IMR-90 (cell line): ENCODE measurements at regions not wholly inside any gene's neighbourhood (a gene's known extent, or its start where the extent isn't known, plus 50 kb on each side); places are given as distances from the start of the nearest gene placed in this dataset.

Experiments used
- ATAC-seq: fragments of 200-7000 bp; cut with Tn5 transposase; 2 replicates; pipeline ENCODE4 v1.9.1; 2020; ENCODE audit warnings: low read depth, mild to moderate bottlenecking, moderate library complexity
- BruUV-seq: library from RNA; stranded (reverse); fragments of 400-500 nt; replicated peaks from 2 replicates; lab custom pipeline; 2021; lab: Mats Ljungman, UMichigan
- CTCF ChIA-PET: fragments of 300-600 bp; formaldehyde crosslinking; extraction: SDS; loops from one replicate; lab custom pipeline; 2021; ENCODE audit warnings: antibody characterized with exemption; lab: Yijun Ruan, JAX
- POLR2A ChIA-PET: fragments of 300-600 bp; sonication (Branson Sonifier 250); formaldehyde crosslinking; loops from one replicate; lab custom pipeline; 2022; ENCODE audit warnings: antibody characterized with exemption; ENCODE audit not compliant: unreplicated experiment; lab: Charles Lee
- DNase-seq: peaks from one replicate; pipeline ENCODE4 v3.0.0; 2013
- H2AFZ ChIP-seq: replicated peaks from 2 replicates; pipeline ENCODE3; 2013; ENCODE audit warnings: low read length, mild to moderate bottlenecking; ENCODE audit not compliant: poor library complexity
- H2AK5ac ChIP-seq: 2 replicates; pipeline ENCODE4 v1.6.1; 2013; ENCODE audit warnings: low read depth, low read length, inconsistent platforms
- H2AK9ac ChIP-seq: replicated peaks from 2 replicates; pipeline ENCODE3; 2013; ENCODE audit warnings: mild to moderate bottlenecking, low read depth, low read length, moderate library complexity; ENCODE audit not compliant: poor library complexity
- H2BK120ac ChIP-seq: 2 replicates; pipeline ENCODE4 v1.6.1; 2013; ENCODE audit warnings: low read depth, low read length, inconsistent platforms
- H2BK15ac ChIP-seq: 3 replicates; pipeline ENCODE4 v1.6.1; 2013; ENCODE audit warnings: low read depth, low read length, inconsistent platforms
- H2BK20ac ChIP-seq: 2 replicates; pipeline ENCODE4 v1.6.1; 2013; ENCODE audit warnings: low read depth, mild to moderate bottlenecking, inconsistent platforms, low read length, moderate library complexity
- H2BK5ac ChIP-seq: 2 replicates; pipeline ENCODE4 v1.6.1; 2013; ENCODE audit warnings: mild to moderate bottlenecking, low read depth, low read length, inconsistent platforms; ENCODE audit not compliant: poor library complexity, severe bottlenecking
- H3K14ac ChIP-seq: replicated peaks from 2 replicates; pipeline ENCODE4 v1.6.1; 2013; ENCODE audit warnings: low read depth, low read length, inconsistent platforms
- H3K18ac ChIP-seq: 2 replicates; pipeline ENCODE4 v1.6.1; 2013; ENCODE audit warnings: low read depth, low read length, control low read depth
- H3K23ac ChIP-seq: 2 replicates; pipeline ENCODE4 v1.6.1; 2013; ENCODE audit warnings: low read depth, low read length, inconsistent platforms
- H3K27ac ChIP-seq: 2 replicates; pipeline ENCODE4 v1.5.1; 2013; ENCODE audit warnings: mild to moderate bottlenecking, control low read depth, low read length; ENCODE audit not compliant: insufficient read depth
- H3K27me3 ChIP-seq: 2 replicates; pipeline ENCODE4 v1.6.1; 2013; ENCODE audit warnings: low read length; ENCODE audit not compliant: control insufficient read depth, insufficient read depth
- H3K36me3 ChIP-seq: 2 replicates; pipeline ENCODE4 v1.6.1; 2013; ENCODE audit warnings: low read length, mixed read lengths; ENCODE audit not compliant: control insufficient read depth, insufficient read depth
- H3K4ac ChIP-seq: 2 replicates; pipeline ENCODE4 v1.6.1; 2013; ENCODE audit warnings: low read depth, low read length, inconsistent platforms
- H3K4me1 ChIP-seq: 2 replicates; pipeline ENCODE4 v1.6.1; 2013; ENCODE audit warnings: low read length, mixed read lengths; ENCODE audit not compliant: control insufficient read depth, insufficient read depth
- H3K4me2 ChIP-seq: 2 replicates; pipeline ENCODE4 v1.6.1; 2013; ENCODE audit warnings: low read depth, mild to moderate bottlenecking, control low read depth, low read length, moderate library complexity
- H3K4me3 ChIP-seq: 2 replicates; pipeline ENCODE4 v1.5.1; 2013; ENCODE audit warnings: low read depth, mild to moderate bottlenecking, control low read depth, low read length, moderate library complexity; ENCODE audit not compliant: insufficient read depth
- H3K56ac ChIP-seq: 2 replicates; pipeline ENCODE4 v1.6.1; 2013; ENCODE audit warnings: low read length, inconsistent platforms; ENCODE audit not compliant: insufficient read depth; ENCODE audit errors: extremely low read depth
- H3K79me1 ChIP-seq, 2 experiments: 2 replicates each; pipeline ENCODE4 v1.6.1; 2013; ENCODE audit warnings: low read length in 2 of 2, inconsistent platforms in 1 of 2, low read depth in 1 of 2
- H3K9ac ChIP-seq: 2 replicates; pipeline ENCODE4 v1.6.1; 2013; ENCODE audit warnings: low read depth, low read length, control low read depth
- H3K9me1 ChIP-seq: 2 replicates; pipeline ENCODE4 v1.6.1; 2013; ENCODE audit warnings: low read length, inconsistent platforms; ENCODE audit not compliant: insufficient read depth
- H3K9me3 ChIP-seq: 2 replicates; pipeline ENCODE4 v1.6.1; 2013; ENCODE audit warnings: low read length; ENCODE audit not compliant: control insufficient read depth, insufficient read depth
- H4K20me1 ChIP-seq: 2 replicates; pipeline ENCODE4 v1.6.1; 2013; ENCODE audit warnings: low read length, inconsistent platforms; ENCODE audit not compliant: insufficient read depth
- H4K5ac ChIP-seq: 2 replicates; pipeline ENCODE4 v1.6.1; 2013; ENCODE audit warnings: mild to moderate bottlenecking, low read depth, low read length, control low read depth
- H4K8ac ChIP-seq, 2 experiments: 2 replicates each; pipeline ENCODE4 v1.6.1; 2013; ENCODE audit warnings: low read depth in 2 of 2, low read length in 2 of 2, control low read depth in 1 of 2, inconsistent platforms in 1 of 2
- H4K91ac ChIP-seq: 2 replicates; pipeline ENCODE4 v1.6.1; 2013; ENCODE audit warnings: low read depth, low read length, inconsistent platforms; ENCODE audit not compliant: insufficient read depth
- BHLHE40 ChIP-seq: fragments of 150-350 bp; IDR thresholded peaks from 2 replicates; pipeline ENCODE4 v1.6.1; 2016; ENCODE audit warnings: mild to moderate bottlenecking, low read depth, low read length
- CEBPB ChIP-seq: IDR thresholded peaks from 2 replicates; pipeline ENCODE4 v1.6.1; 2012; ENCODE audit warnings: low read depth, low read length, improper control_type of control experiment
- CHD1 ChIP-seq: IDR thresholded peaks from 2 replicates; pipeline ENCODE4 v1.6.1; 2012; ENCODE audit warnings: low read depth, low read length, improper control_type of control experiment
- ELK1 ChIP-seq: fragments of 150-350 bp; IDR thresholded peaks from 2 replicates; pipeline ENCODE4 v1.6.1; 2016; ENCODE audit warnings: low read depth, mild to moderate bottlenecking, low read length, moderate library complexity, borderline replicate concordance
- MAFK ChIP-seq: IDR thresholded peaks from 2 replicates; pipeline ENCODE4 v1.6.1; 2012; ENCODE audit warnings: low read depth, low read length, improper control_type of control experiment
- NFE2L2 ChIP-seq: fragments of 150-350 bp; IDR thresholded peaks from 2 replicates; pipeline ENCODE4 v1.6.1; 2016; ENCODE audit warnings: low read depth, mild to moderate bottlenecking, low read length
- RAD21 ChIP-seq: IDR thresholded peaks from 2 replicates; pipeline ENCODE4 v1.6.1; 2012; ENCODE audit warnings: low read length, improper control_type of control experiment
- dilution Hi-C: fragments of 300-500 bp; cut with HindIII; formaldehyde crosslinking; loops from one replicate; pipeline ENCODE4 v1.14.3; 2018; ENCODE audit warnings: low sequenced_read_pairs; ENCODE audit not compliant: unreplicated experiment
- in situ Hi-C: fragments of 300-500 bp; cut with MboI; formaldehyde crosslinking; loops from 3 replicates; pipeline ENCODE4 v1.14.3; 2019; ENCODE audit warnings: low sequenced_read_pairs, inconsistent platforms, mixed read lengths
- intact Hi-C: fragments of 100-400 bp; cut with micrococcal nuclease; formaldehyde crosslinking; loops from 2 replicates; pipeline ENCODE4 v1.10.0; 2022
- TF ChIP-seq, protein P1 (sequence below): fragments of 150-350 bp; IDR thresholded peaks from 2 replicates; pipeline ENCODE4 v1.6.1; 2017; ENCODE audit warnings: mild to moderate bottlenecking, antibody characterized with exemption, low read length, low read depth

GRCh38 chr18:71831039-71831438, 713.1 kb downstream of the CBLN2 start:
- TF ChIP-seq NFE2L2 (no peak), RAD21 (no peak), CEBPB (no peak), BHLHE40 (no peak), ELK1 (no peak), MAFK (no peak), CHD1 (no peak)
- TF ChIP-seq, protein P1, sequence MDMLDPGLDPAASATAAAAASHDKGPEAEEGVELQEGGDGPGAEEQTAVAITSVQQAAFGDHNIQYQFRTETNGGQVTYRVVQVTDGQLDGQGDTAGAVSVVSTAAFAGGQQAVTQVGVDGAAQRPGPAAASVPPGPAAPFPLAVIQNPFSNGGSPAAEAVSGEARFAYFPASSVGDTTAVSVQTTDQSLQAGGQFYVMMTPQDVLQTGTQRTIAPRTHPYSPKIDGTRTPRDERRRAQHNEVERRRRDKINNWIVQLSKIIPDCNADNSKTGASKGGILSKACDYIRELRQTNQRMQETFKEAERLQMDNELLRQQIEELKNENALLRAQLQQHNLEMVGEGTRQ: no peak
- Histone ChIP-seq H3K23ac (no peak overlapping the region), H3K18ac (no peak overlapping the region), H2BK15ac (no peak overlapping the region), H3K4ac (no peak overlapping the region), H2BK5ac (no peak overlapping the region), H3K56ac (no peak overlapping the region), H3K9me1 (no peaks in the 10 kb centered on the region), H3K4me2 (no peak overlapping the region), H3K27ac (no peak overlapping the region), H3K4me1 (no peaks in the 10 kb centered on the region), H4K20me1 (no peaks in the 10 kb centered on the region), H3K4me3 (no peak overlapping the region), H4K91ac (no peak overlapping the region), H3K36me3 (no peaks in the 10 kb centered on the region), H2AK5ac (no peak overlapping the region), H2AFZ (no peak overlapping the region), H2BK120ac (no peak overlapping the region), H2AK9ac (no peak overlapping the region), H3K9ac (no peak overlapping the region), H3K79me1 (no peaks in the 10 kb centered on the region), H3K27me3 (no peaks in the 10 kb centered on the region), H3K9me3 (0 out of 2 replicates have a peak, but pooled peaks cover 2% of the 10 kb centered on the region), H3K14ac (no peak overlapping the region), H2BK20ac (no peak overlapping the region), H4K5ac (no peak overlapping the region), H4K8ac (no peak overlapping the region)
- ChIA-PET POLR2A (no interaction called here), CTCF (no interaction called here)
- in situ Hi-C loops: no loop called here
- no peak for ATAC-seq
- no TSS peak for BruUV-seq
- dilution Hi-C loops: no loop called here
- intact Hi-C loops: no loop called here
- DNase-seq: peak; percentile 13
